ENCODE measurements at regions not wholly inside any gene's neighbourhood (a gene's known extent, or its start where the extent isn't known, plus 50 kb on each side); places are given as distances from the start of the nearest gene placed in this dataset.

DNA sequence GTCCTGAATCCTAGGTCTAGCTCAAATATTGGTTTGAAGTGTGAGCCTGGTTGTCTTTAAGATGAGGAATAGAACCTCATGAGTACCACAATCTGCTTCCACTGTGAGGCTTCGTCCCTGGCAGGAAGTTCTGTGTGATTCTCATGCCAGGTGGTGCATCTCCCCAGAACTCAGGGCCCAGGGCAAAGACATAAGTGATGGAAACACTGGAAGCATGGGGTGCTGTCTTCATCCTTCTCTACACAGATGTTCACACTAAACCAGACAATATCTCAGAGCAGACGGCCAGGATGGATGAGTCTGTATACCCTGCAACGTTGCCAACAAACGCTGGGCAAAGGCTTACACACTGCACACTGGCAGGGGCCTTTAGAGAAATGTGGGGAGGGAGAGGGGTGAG lies 475.9 kb upstream of the B3GAT1 start:
- H3K4me3 ChIP-seq (replicated peaks; ENCODE audit: low read depth, low read length) = no peak overlapping the region
- TF ChIP-seq, protein P1, sequence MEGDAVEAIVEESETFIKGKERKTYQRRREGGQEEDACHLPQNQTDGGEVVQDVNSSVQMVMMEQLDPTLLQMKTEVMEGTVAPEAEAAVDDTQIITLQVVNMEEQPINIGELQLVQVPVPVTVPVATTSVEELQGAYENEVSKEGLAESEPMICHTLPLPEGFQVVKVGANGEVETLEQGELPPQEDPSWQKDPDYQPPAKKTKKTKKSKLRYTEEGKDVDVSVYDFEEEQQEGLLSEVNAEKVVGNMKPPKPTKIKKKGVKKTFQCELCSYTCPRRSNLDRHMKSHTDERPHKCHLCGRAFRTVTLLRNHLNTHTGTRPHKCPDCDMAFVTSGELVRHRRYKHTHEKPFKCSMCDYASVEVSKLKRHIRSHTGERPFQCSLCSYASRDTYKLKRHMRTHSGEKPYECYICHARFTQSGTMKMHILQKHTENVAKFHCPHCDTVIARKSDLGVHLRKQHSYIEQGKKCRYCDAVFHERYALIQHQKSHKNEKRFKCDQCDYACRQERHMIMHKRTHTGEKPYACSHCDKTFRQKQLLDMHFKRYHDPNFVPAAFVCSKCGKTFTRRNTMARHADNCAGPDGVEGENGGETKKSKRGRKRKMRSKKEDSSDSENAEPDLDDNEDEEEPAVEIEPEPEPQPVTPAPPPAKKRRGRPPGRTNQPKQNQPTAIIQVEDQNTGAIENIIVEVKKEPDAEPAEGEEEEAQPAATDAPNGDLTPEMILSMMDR (IDR thresholded peaks at IDR 0.05; ENCODE audit: low read depth, low read length, missing control alignments) = no peak
- DNase-seq (ENCODE audit: extremely low read depth, low read depth) = no peak

DNA sequence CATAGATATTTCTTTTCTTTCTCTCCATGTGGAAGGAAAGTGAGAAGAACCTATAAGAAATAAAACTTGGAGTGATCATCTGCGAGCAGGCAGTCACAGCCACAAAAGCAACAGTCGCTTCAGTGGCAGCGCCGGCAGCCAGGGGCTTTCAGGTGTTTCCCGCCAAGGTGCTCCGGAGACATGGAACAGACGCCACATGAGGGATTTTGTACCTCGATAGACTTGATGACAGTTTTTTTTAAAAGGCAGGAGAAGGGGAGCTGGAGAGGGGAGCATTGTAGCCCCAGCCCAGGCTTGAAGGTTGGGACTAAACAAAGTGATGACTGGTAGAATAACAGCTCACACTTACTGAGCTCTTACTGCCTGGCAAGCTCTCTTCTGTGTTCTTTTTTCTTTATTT lies 471.4 kb upstream of the B3GAT1 start:
- no peak overlapping the region for H3K4me3 ChIP-seq (replicated peaks; ENCODE audit: low read depth, low read length)
- TF ChIP-seq, protein P1 (IDR thresholded peaks at IDR 0.05; ENCODE audit: low read depth, low read length, missing control alignments) = no peak
- no peak for DNase-seq (ENCODE audit: extremely low read depth, low read depth)

DNA sequence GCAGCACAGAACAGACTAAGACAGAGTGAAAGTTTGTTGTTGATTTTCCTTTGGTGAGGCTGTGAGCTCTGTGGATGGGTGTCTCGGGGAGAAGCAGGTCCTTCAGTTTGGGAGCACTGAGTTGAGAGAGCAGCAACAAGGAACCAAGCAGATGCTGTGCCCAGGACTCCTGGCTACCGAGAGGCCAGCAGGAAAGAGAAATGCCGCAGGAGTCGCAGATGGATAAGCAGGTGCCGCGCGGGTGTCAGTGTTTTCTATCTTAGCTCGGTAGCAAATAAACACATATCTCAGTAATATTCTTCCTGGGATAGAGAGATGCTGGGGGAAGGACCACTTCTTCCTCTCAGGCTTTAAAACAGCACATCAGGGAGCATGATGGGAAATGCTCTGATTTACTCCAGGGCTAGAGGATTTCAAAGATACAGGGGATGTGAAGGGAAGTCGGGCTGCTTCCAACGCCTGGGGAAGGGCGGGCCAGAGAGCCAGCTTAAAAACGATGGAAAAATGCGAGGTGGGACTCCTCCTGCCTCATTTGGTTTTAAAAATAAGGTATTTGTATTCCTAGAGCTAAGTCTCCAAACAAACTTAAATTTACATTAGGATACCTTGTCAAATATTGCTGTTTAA lies 470.7 kb upstream of the B3GAT1 start:
- H3K4me3 ChIP-seq (replicated peaks; ENCODE audit: low read depth, low read length) = no peak overlapping the region
- DNase-seq (ENCODE audit: extremely low read depth, low read depth) = no peak
- TF ChIP-seq, protein P1 (IDR thresholded peaks at IDR 0.05; ENCODE audit: low read depth, low read length, missing control alignments) = no peak

DNA sequence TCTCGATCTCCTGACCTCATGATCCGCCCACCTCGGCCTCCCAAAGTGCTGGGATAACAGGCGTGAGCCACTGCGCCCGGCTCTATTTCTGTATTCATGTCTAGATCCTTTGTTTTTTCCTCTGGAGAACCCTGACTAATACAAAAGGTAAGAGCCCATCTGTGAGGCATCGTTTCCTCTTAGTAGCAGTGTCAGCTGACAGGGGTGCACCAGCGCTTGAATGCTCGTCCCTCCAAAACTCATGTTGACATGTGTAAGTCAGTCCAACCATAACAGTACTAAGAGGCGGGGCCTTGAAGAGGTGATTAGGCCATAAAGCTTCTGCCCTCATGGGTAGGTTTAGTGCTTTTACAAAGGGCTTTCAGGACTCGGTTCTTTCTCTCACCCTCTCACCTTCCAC lies 470.1 kb upstream of the B3GAT1 start:
- no peak for DNase-seq (ENCODE audit: extremely low read depth, low read depth)
- TF ChIP-seq, protein P1 (IDR thresholded peaks at IDR 0.05; ENCODE audit: low read depth, low read length, missing control alignments) = no peak
- no peak overlapping the region for H3K4me3 ChIP-seq (replicated peaks; ENCODE audit: low read depth, low read length)

DNA sequence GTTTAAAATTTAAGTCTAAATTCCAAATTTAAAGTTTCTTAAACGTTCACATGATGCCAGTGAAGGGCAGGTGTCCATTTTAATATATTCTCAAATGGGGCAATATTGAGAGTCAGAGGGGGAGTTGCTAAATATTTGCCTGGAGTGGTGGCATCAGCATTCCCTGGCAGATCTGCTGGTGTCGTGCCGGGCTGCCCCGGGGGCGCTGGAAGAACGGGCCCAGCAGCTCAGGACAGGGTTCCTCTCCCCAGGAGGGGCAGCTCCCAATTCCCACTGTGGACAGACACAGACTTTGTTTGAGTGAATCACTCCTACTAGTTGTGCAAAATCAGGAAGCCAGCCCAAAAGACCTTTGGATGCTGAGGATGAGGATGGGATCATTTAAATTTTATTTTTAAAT lies 468.7 kb upstream of the B3GAT1 start:
- no peak for DNase-seq (ENCODE audit: extremely low read depth, low read depth)
- TF ChIP-seq, protein P1 (IDR thresholded peaks at IDR 0.05; ENCODE audit: low read depth, low read length, missing control alignments) = no peak
- H3K4me3 ChIP-seq (replicated peaks; ENCODE audit: low read depth, low read length) = no peak overlapping the region

DNA sequence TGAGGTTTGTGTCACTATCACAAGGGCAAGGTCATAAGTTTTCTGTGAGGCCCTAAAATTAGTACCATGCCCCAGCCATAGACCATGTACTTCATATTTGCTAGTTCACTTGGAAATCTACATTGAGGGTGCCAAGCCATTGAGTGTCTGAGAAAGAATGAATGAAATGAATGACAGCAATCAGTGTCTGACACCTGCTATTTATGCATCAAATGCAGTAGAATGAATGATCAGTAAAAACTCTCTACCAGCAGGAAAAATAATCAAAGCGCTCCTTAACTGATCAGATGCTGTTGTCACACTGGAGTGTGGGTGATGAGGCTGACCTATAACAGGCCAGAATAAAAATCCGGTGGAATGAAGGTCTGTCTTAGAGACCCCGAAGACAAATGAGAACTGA lies 467.9 kb upstream of the B3GAT1 start:
- DNase-seq (ENCODE audit: extremely low read depth, low read depth) = no peak
- no peak overlapping the region for H3K4me3 ChIP-seq (replicated peaks; ENCODE audit: low read depth, low read length)
- TF ChIP-seq, protein P1 (IDR thresholded peaks at IDR 0.05; ENCODE audit: low read depth, low read length, missing control alignments) = no peak

DNA sequence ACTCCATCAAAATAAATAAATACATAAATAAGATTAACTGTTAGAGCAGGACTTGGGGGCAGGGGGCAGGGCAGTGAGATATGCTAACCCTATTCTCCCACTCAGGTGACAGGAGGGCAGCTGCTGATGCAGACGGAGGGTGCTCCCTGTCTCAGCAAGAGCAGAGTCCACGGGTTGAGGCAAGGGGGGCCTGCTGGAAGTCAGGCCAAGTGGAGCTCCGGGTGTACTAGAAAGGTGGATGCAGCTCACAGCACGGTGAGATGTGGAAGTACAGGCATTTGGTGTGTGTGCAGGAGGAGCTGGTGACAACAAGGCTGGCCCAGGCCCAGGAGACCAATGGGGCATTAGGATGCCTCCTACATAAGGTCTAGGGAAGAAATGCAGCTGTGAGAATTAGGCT lies 467.3 kb upstream of the B3GAT1 start:
- TF ChIP-seq, protein P1 (IDR thresholded peaks at IDR 0.05; ENCODE audit: low read depth, low read length, missing control alignments) = no peak
- no peak overlapping the region for H3K4me3 ChIP-seq (replicated peaks; ENCODE audit: low read depth, low read length)
- no peak for DNase-seq (ENCODE audit: extremely low read depth, low read depth)

Data from HFF-Myc (cell line).